Body of pancreas (tissue), 4 donors: ENCODE measurements at regions not wholly inside any gene's neighbourhood (a gene's known extent, or its start where the extent isn't known, plus 50 kb on each side); places are given as distances from the start of the nearest gene placed in this dataset.

ENCODE experiments used
- CTCF ChIP-seq, 7 experiments: fragments of 450-650 bp in 4 of 7; fragments of 200-600 bp in 3 of 7; sonication (generic) in 3 of 7; IDR thresholded peaks; one replicate each; pipeline ENCODE4 v1.5.1; 2016 to 2019; ENCODE audit warnings: antibody characterized with exemption in 7 of 7
- POLR2A ChIP-seq, 3 donors: fragments of 450-650 bp; IDR thresholded peaks; one replicate each; pipeline ENCODE4 v1.6.1; 2016; ENCODE audit warnings: antibody characterized with exemption in 3 of 3, mild to moderate bottlenecking in 2 of 3

DNA sequence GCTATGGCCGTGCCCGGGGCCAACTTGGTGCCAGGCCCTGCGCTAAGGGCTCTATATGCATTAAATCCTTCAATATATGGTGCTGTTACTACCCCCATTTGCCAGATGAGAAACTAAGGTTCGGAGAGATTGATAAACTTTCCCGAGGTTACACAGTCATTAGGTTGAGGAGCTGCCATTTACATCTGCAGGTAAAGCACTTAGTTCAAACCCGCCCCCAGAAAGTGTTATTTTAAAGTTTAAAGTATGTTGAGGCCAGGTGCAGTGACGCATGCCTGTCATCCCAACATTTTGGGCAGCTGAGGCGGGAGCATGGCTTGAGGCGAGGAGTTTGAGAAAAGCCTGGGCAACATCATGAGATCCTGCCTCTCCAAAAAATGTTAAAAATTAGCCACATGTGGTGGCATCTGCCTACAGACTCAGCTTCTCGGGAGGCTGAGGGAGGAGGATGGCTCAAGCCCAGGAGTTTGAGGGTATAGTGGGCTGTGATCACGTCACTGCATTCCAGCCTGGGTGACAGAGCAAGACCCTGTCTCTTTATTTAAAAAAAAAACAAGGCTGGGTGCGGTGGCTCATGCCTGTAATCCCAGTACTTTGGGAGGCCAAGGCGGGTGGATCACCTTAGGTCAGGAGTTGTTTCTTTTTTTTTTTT lies 264.7 kb downstream of the PARN start:
- TF ChIP-seq POLR2A (IDR thresholded peaks at IDR 0.05) = no peak
- TF ChIP-seq CTCF (IDR thresholded peaks at IDR 0.05) = no peak
